Omental fat pad (tissue), 3 donors: ENCODE measurements at regions not wholly inside any gene's neighbourhood (a gene's known extent, or its start where the extent isn't known, plus 50 kb on each side); places are given as distances from the start of the nearest gene placed in this dataset.

Experiments used
- ATAC-seq: fragments of 150-250 bp; one replicate; pipeline ENCODE4 v1.9.1; 2016; ENCODE audit warnings: mild to moderate bottlenecking, moderate library complexity; ENCODE audit not compliant: low FRiP score
- DNase-seq: peaks from one replicate; pipeline ENCODE4 v3.0.0-alpha.2; 2019; ENCODE audit warnings: low spot score
- TF ChIP-seq, protein P1 (sequence below), 3 donors: fragments of 450-650 bp; IDR thresholded peaks; one replicate each; pipeline ENCODE4 v1.5.1; 2016 to 2017; ENCODE audit warnings: antibody characterized with exemption in 3 of 3, mild to moderate bottlenecking in 3 of 3, moderate library complexity in 2 of 3

DNA sequence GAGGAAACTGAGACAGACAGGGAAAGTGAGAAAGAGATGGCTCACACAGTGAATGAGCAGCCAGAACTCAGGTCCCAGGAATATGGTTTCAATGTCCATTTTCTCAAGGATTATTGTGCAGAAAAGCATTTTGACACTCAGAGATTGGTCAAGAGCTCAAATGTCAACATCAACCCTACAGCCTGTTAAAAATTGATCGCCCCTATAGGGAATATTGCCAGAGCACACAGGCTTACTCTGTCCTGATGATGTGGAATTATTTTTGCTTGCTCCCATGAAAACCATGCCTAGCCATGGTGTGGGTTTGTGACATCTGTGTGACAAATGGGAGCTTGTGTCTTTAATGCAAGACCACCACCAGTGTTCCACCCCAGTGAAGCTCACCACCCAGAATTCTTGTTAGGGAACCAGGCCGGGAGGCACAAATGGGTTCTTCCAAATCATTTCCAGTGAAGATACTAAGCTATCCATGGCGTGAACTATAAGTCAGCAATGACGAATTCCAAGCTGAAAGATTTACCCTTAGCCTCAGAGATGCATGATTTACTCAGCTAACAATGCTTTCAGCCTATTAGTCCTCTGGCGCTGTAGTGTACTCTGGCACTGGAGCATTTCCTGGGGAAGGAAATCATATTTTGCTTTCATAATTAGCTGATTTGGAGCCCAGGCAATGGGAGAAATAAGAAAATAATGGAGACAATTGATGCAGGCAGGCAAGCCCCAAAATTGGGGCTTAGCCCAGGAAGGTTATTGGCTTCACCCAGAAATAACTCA is 1188.2 kb upstream of the TMEM132C start:
- ATAC-seq (no peak), DNase-seq (no peak)
- TF ChIP-seq, protein P1, sequence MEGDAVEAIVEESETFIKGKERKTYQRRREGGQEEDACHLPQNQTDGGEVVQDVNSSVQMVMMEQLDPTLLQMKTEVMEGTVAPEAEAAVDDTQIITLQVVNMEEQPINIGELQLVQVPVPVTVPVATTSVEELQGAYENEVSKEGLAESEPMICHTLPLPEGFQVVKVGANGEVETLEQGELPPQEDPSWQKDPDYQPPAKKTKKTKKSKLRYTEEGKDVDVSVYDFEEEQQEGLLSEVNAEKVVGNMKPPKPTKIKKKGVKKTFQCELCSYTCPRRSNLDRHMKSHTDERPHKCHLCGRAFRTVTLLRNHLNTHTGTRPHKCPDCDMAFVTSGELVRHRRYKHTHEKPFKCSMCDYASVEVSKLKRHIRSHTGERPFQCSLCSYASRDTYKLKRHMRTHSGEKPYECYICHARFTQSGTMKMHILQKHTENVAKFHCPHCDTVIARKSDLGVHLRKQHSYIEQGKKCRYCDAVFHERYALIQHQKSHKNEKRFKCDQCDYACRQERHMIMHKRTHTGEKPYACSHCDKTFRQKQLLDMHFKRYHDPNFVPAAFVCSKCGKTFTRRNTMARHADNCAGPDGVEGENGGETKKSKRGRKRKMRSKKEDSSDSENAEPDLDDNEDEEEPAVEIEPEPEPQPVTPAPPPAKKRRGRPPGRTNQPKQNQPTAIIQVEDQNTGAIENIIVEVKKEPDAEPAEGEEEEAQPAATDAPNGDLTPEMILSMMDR (IDR thresholded peaks at IDR 0.05), result no peak

DNA sequence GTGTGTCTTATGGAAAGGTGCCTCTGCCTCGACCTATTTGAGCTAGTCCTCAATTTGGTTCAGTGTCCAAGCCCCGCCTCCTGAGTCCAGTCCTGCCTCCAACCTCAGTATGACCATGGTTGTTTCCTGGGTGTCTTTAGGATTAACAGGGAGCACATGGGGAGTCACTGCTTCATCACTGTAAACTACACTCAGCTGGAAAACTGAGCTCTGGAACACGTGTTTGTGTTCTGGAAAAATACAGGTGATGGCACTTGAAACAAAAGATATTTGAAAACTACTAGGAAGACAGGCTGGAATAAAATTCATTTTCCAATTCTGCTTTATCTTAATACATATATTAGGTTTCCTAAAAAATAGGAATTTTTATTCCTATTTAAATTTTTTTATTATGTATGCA is 1187.3 kb upstream of the TMEM132C start:
- DNase-seq, result no peak
- ATAC-seq, result no peak
- TF ChIP-seq, protein P1 (IDR thresholded peaks at IDR 0.05), result no peak

DNA sequence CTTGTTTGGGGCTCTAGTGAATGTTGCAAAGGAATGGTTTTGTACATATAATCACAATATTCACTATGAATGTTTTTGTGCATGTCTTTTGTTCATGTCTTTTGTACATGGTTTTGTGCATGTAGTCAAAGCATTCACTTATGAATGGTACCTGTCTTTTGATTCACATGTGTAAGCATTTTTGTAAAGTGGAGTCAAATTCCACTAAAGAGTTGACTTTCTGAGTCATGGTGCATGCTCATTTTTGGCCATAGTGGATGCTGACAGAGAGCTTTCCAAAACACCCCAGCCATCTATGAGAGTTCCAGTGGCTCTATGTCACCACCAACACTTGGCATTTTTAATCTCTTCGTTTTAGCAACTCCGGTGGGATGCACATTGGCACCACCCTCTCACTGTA is 1185.9 kb upstream of the TMEM132C start:
- DNase-seq (no peak), ATAC-seq (no peak)
- TF ChIP-seq, protein P1 (IDR thresholded peaks at IDR 0.05), result no peak

DNA sequence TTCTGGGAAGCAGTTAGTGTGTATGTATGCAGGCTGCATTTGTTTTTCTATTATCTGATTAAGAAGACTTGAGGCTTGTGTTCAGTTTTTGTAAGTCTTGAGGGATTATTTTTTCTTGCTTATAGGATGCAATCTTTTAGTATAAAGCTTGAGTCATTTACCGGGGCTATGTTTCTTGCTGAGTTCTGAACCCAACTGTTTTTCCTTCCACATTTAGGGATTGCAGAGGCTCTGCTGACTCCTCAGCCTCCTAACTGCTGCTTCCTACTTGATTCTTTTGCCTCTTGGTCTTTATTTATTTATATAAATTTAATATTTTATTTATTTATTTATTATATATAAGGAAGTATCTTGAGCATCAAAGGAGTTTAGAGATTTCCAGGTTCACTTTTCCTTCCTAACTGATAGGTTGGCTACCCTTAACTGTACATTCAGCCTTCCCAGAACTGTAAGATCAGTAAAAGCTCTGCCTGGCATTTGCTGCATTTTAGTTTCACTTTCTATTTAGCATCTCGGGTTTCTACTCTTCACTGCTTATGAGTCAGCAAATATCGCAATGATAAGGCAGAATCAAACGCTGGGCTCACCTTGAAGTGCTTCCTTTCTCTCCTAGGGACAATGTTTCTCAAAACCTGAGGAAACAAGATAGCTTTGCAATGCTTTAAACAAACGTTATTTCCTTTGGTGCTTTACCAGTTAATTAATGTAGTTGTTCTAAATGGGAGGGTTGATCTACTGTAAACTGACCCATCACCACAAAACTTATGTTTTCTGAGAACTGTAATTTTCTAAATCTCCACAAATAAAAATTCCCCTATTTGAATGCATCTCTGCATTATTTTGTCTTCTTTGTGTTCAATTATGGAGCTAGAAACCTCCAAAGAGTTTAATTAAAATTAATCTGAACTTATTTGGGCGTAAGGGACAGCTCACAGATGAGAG is 1183.7 kb upstream of the TMEM132C start:
- peak; percentile 95 for ATAC-seq
- DNase-seq, result no peak
- TF ChIP-seq, protein P1 (IDR thresholded peaks at IDR 0.05), result no peak

DNA sequence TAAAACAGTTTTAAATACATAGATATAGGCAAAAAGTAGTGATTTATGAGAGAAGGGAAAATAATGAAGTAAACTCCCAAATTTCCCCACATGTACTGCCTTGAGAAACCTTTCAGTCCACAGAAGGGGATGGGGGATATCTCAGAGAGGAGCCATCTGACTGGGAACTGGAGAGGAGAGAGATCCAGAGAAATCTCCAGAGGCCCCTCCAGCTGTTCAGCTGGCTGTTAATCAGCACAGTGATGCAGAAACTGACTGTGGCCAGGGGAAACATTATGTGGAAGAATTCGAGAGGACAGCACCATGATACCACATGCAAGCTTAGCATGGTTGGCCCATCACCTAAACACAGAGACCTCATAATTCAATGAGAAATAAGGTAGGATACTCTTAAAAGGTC is 1165.9 kb upstream of the TMEM132C start:
- ATAC-seq (no peak), DNase-seq (no peak)
- TF ChIP-seq, protein P1 (IDR thresholded peaks at IDR 0.05), result no peak

DNA sequence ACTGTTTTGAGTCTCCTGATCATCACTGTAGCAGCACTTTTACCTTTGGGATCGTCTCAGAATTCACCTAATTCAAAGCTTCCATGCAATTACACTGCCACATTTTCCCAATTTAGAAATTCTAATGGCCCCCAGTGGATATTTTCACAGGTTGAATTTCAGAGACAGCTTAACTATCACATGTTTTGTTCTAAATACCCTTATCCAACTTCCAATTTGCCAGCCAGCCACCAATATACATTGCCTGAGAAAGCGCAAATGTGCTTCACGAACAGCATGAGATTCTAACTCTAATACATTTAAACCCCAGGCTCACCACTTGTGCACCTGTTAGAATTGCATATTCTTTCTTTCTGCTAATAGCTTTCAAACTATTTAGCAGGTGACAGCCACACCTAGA is 1160.9 kb upstream of the TMEM132C start:
- ATAC-seq, result no peak
- DNase-seq, result no peak

More for the DNA sequence above, 1160.9 kb upstream of the TMEM132C start:
- TF ChIP-seq, protein P1 (IDR thresholded peaks at IDR 0.05), result no peak
